ENCODE measurements at regions not wholly inside any gene's neighbourhood (a gene's known extent, or its start where the extent isn't known, plus 50 kb on each side); places are given as distances from the start of the nearest gene placed in this dataset.

GRCh38 chr21:39119891-39120290 is 63.4 kb downstream of the PSMG1 start:
- Histone ChIP-seq H3K27me3 (replicated peaks in 1 of 7) (no peaks in the 10 kb centered on the region), H3K9me3 (peaks cover 0 to 22% (median 10%) of the 10 kb centered on the region in 8 donors), H3K4me3 (no peak overlapping the region), H3K4me1 (peaks cover 0 to 4% (median 0%) of the 10 kb centered on the region in 6 donors), H3K36me3 (no peaks in the 10 kb centered on the region), H3K27ac (no peak overlapping the region)
- TF ChIP-seq CTCF (IDR thresholded peaks at IDR 0.05 in 8 of 11, conservative IDR thresholded peaks at IDR 0.05 in 3 of 11) (no peak), POLR2AphosphoS5 (IDR thresholded peaks at IDR 0.05) (no peak), POLR2A (IDR thresholded peaks at IDR 0.05) (no peak)
- no peak for DNase-seq
- intact Hi-C loops (cut with DNase I; ENCODE audit: low total_unique reads) = no loop called here
- WGBS, 5 donors = 80 to 88% (median 82%) methylated on average over 6 of the region's 6 CpGs

- DNase-seq = no peak
- TF ChIP-seq POLR2A (IDR thresholded peaks at IDR 0.05) = no peak
- intact Hi-C loops (cut with DNase I; ENCODE audit: low total_unique reads) = no loop called here
These were observed 64.5 kb downstream of the PSMG1 start for GRCh38 chr21:39118604-39119215.

GRCh38 chr21:39118061-39118460 is 65.2 kb downstream of the PSMG1 start:
- no peak for DNase-seq
- intact Hi-C loops (cut with DNase I; ENCODE audit: low total_unique reads) = no loop called here
- peaks cover 0 to 4% (median 0%) of the 10 kb centered on the region in 6 donors for H3K4me1 ChIP-seq
- TF ChIP-seq CTCF (IDR thresholded peaks at IDR 0.05 in 8 of 11, conservative IDR thresholded peaks at IDR 0.05 in 3 of 11) (no peak), POLR2AphosphoS5 (IDR thresholded peaks at IDR 0.05) (no peak), POLR2A (IDR thresholded peaks at IDR 0.05) (no peak)
- 85 to 92% (median 89%) methylated on average over 10 of the region's 10 CpGs for WGBS, 5 donors
- H3K4me3 ChIP-seq = no peak overlapping the region
- H3K36me3 ChIP-seq = no peaks in the 10 kb centered on the region
- no peak overlapping the region for H3K27ac ChIP-seq
- no peaks in the 10 kb centered on the region for H3K27me3 ChIP-seq (replicated peaks in 1 of 7)
- H3K9me3 ChIP-seq = peaks cover 0 to 14% (median 4%) of the 10 kb centered on the region in 8 donors

More at GRCh38 chr21:39118604-39119215, 64.5 kb downstream of the PSMG1 start:
- Histone ChIP-seq H3K4me1 (peaks cover 0 to 4% (median 0%) of the 10 kb centered on the region in 6 donors), H3K4me3 (no peak overlapping the region), H3K36me3 (no peaks in the 10 kb centered on the region), H3K9me3 (peaks cover 0 to 20% (median 10%) of the 10 kb centered on the region in 8 donors), H3K27me3 (replicated peaks in 1 of 7) (no peaks in the 10 kb centered on the region), H3K27ac (peak overlapping the region in 2 of 8 donors; percentile 30 to 42)
- 82 to 92% (median 87%) methylated on average over 8 of the region's 8 CpGs for WGBS, 5 donors

DNA sequence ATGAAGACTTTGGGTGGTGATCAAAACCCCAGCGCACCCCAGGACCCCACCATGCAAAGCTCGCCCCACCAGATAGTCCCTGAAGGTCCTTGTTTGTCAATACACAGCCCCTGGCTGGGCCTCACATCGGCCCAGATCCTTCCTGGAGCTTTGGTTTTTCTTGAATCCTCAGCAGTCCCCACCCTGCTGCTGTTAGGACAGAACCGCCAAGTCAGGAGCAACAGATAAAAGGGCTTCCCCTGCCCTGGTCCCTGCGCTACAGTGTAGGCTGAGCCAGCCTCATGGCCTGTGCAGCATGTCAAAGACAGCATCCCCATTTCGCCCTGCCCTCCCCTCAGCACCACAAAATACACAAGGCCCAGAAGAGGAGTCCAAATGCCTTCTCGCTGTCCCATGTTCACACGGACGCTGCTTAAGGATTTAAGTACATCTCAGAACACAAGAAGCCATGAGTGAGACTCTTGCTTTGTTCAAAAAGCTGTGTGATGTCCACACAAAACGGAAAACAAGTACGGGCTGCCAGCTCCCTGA is 65.7 kb downstream of the PSMG1 start:
- Histone ChIP-seq H3K27me3 (replicated peaks in 1 of 7) (no peaks in the 10 kb centered on the region), H3K4me3 (no peak overlapping the region), H3K9me3 (peaks cover 0 to 9% (median 1%) of the 10 kb centered on the region in 8 donors), H3K27ac (no peak overlapping the region), H3K4me1 (peaks cover 0 to 4% (median 0%) of the 10 kb centered on the region in 6 donors), H3K36me3 (no peaks in the 10 kb centered on the region)
- no peak for DNase-seq
- no peak for TF ChIP-seq POLR2AphosphoS5 (IDR thresholded peaks at IDR 0.05)
- no peak for TF ChIP-seq CTCF (IDR thresholded peaks at IDR 0.05 in 8 of 11, conservative IDR thresholded peaks at IDR 0.05 in 3 of 11)
- no peak for TF ChIP-seq POLR2A (IDR thresholded peaks at IDR 0.05)
- WGBS, 5 donors = 86 to 93% (median 91%) methylated on average over 11 of the region's 11 CpGs
- intact Hi-C loops (cut with DNase I; ENCODE audit: low total_unique reads) = no loop called here
